OCI-M2 (cell line): ENCODE measurements at regions not wholly inside any gene's neighbourhood (a gene's known extent, or its start where the extent isn't known, plus 50 kb on each side); places are given as distances from the start of the nearest gene placed in this dataset.

ENCODE experiments used
- DNase-seq: peaks from one replicate; lab custom pipeline; 2025; ENCODE audit not compliant: unreplicated experiment; lab: John Stamatoyannopoulos, UW

- DNase-seq: no peak
These were observed 1262.0 kb downstream of the TYW1 start for GRCh38 chr7:68258609-68259008.

GRCh38 chr7:68265258-68265657 lies 1268.6 kb downstream of the TYW1 start:
- no peak for DNase-seq

- no peak for DNase-seq
These were observed 1269.5 kb downstream of the TYW1 start for GRCh38 chr7:68266004-68266579.

- DNase-seq: no peak
These were observed 1270.9 kb downstream of the TYW1 start for GRCh38 chr7:68267486-68267885.

- no peak for DNase-seq
These were observed 1272.8 kb downstream of the TYW1 start for GRCh38 chr7:68269405-68269804.

- no peak for DNase-seq
These were observed 1275.9 kb downstream of the TYW1 start for GRCh38 chr7:68272507-68272906.

GRCh38 chr7:68276725-68277124 lies 1280.1 kb downstream of the TYW1 start:
- no peak for DNase-seq

GRCh38 chr7:68279827-68280400 lies 1283.3 kb downstream of the TYW1 start:
- DNase-seq: no peak

GRCh38 chr7:68280931-68281330 lies 1284.3 kb downstream of the TYW1 start:
- no peak for DNase-seq

GRCh38 chr7:68288144-68288593 lies 1291.5 kb downstream of the TYW1 start:
- DNase-seq: no peak

GRCh38 chr7:68291710-68292109 lies 1295.1 kb downstream of the TYW1 start:
- DNase-seq: no peak

- DNase-seq: no peak
These were observed 1298.8 kb downstream of the TYW1 start for GRCh38 chr7:68295386-68295785.

GRCh38 chr7:68304536-68304935 lies 1293.7 kb upstream of the AUTS2 start:
- DNase-seq: no peak

GRCh38 chr7:68306692-68307107 lies 1291.6 kb upstream of the AUTS2 start:
- DNase-seq: no peak

- DNase-seq: no peak
These were observed 1289.0 kb upstream of the AUTS2 start for GRCh38 chr7:68309271-68309670.

- no peak for DNase-seq
These were observed 1288.5 kb upstream of the AUTS2 start for GRCh38 chr7:68309806-68310205.

GRCh38 chr7:68311958-68312357 lies 1286.3 kb upstream of the AUTS2 start:
- no peak for DNase-seq

GRCh38 chr7:68313806-68314205 lies 1284.5 kb upstream of the AUTS2 start:
- no peak for DNase-seq

GRCh38 chr7:68314208-68314607 lies 1284.1 kb upstream of the AUTS2 start:
- DNase-seq: no peak

- DNase-seq: no peak
These were observed 1280.8 kb upstream of the AUTS2 start for GRCh38 chr7:68317476-68317875.

GRCh38 chr7:68319061-68319460 lies 1279.2 kb upstream of the AUTS2 start:
- no peak for DNase-seq

- DNase-seq: no peak
These were observed 1277.1 kb upstream of the AUTS2 start for GRCh38 chr7:68321076-68321639.
